KMS-11 (cell line): ENCODE measurements at regions not wholly inside any gene's neighbourhood (a gene's known extent, or its start where the extent isn't known, plus 50 kb on each side); places are given as distances from the start of the nearest gene placed in this dataset.
"Not testable (repeated sequence)": the region's sequence is repeated elsewhere in the genome, so short reads cannot be mapped to it uniquely, and the experiment has no call there.

Source experiments
- H2AFZ ChIP-seq: fragments of 200-600 bp; sonication (generic); 2 replicates; pipeline ENCODE4 v1.6.1; 2016; ENCODE audit warnings: antibody characterized with exemption, mixed run types, low read depth
- H3K27ac ChIP-seq: fragments of 200-600 bp; sonication (generic); 2 replicates; pipeline ENCODE4 v1.6.1; 2016; ENCODE audit warnings: mild to moderate bottlenecking, mixed run types
- H3K27me3 ChIP-seq: fragments of 200-600 bp; sonication (generic); 2 replicates; pipeline ENCODE4 v1.6.1; 2017; ENCODE audit warnings: mild to moderate bottlenecking, low read depth, mixed run types, moderate library complexity; ENCODE audit not compliant: insufficient read depth
- H3K36me3 ChIP-seq: fragments of 200-600 bp; sonication (generic); 2 replicates; pipeline ENCODE4 v1.6.1; 2017; ENCODE audit warnings: mild to moderate bottlenecking, mixed run types; ENCODE audit not compliant: insufficient read depth
- H3K4me1 ChIP-seq: fragments of 200-600 bp; sonication (generic); 2 replicates; pipeline ENCODE4 v1.6.1; 2016; ENCODE audit warnings: mild to moderate bottlenecking, low read depth, mixed run types; ENCODE audit not compliant: poor library complexity, severe bottlenecking
- H3K4me2 ChIP-seq: fragments of 200-600 bp; sonication (generic); 2 replicates; pipeline ENCODE4 v1.7.0; 2016; ENCODE audit warnings: mild to moderate bottlenecking, mixed run types
- H3K4me3 ChIP-seq: fragments of 200-600 bp; sonication (generic); IDR thresholded peaks from 2 replicates; pipeline ENCODE4 v1.6.1; 2017; ENCODE audit warnings: low read depth, low read length, mixed read lengths; ENCODE audit not compliant: insufficient read depth
- H3K79me2 ChIP-seq: fragments of 200-600 bp; sonication (generic); 2 replicates; pipeline ENCODE4 v1.6.1; 2016; ENCODE audit warnings: low read depth, mixed run types; ENCODE audit not compliant: insufficient read depth
- H3K9ac ChIP-seq: fragments of 200-600 bp; sonication (generic); 2 replicates; pipeline ENCODE4 v1.6.1; 2016; ENCODE audit warnings: mild to moderate bottlenecking, mixed run types
- H4K20me1 ChIP-seq: fragments of 200-600 bp; sonication (generic); 2 replicates; pipeline ENCODE4 v1.6.1; 2016; ENCODE audit warnings: mild to moderate bottlenecking, mixed run types; ENCODE audit not compliant: insufficient read depth
- CTCF ChIP-seq: fragments of 200-600 bp; sonication (generic); conservative IDR thresholded peaks from 2 replicates; pipeline ENCODE4 v1.6.1; 2017; ENCODE audit warnings: low read depth, mild to moderate bottlenecking, antibody characterized with exemption, low read length, moderate library complexity, mixed read lengths

DNA sequence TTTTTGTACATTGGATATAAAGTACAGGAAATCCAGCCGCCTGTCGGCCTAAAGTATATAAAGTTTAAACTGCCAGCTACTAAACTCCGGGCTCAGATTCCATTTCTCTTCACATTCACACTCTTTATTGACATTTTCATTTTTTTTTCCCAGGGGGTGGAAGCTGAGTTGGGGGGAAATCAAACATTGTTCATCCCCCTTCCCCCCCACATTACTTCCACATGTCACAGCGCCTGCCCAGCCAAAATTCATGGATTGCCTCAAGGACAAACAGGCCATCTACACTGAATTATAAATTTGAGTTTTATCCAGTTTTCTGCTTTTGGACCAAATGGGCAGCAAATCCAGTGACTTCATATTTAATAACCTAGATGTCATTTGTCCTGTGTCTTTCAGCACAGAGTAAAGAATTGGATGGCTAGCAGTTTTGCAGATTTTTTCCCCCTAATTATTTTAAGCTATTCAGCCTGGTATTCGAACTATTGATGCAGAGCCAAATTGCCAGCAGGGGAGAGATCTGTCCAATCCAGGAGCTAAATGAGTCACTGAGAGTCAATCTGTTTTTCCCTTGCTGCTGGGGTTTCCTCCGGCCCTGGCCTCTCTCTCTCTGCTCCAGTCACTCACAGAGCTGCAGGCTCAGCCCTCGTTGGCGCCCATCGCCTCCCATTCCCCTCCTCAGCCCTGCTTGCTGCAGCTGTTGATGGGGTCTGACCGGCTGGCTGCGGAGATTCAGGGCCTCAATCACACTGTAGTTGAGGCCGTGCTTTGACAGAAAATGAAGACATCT lies 98.0 kb downstream of the LMO4 start:
- H4K20me1 ChIP-seq = no peaks in the 10 kb centered on the region
- no peak for TF ChIP-seq CTCF
- H3K27ac ChIP-seq = no peak overlapping the region
- no peaks in the 10 kb centered on the region for H3K4me1 ChIP-seq
- H3K36me3 ChIP-seq = no peaks in the 10 kb centered on the region
- H3K9ac ChIP-seq = no peak overlapping the region
- H3K4me2 ChIP-seq = no peak overlapping the region
- no peaks in the 10 kb centered on the region for H3K79me2 ChIP-seq
- H3K4me3 ChIP-seq = no peak overlapping the region
- H2AFZ ChIP-seq = no peak overlapping the region
- H3K27me3 ChIP-seq = no peaks in the 10 kb centered on the region

GRCh38 chr1:87428367-87428766 lies 99.7 kb downstream of the LMO4 start:
- Histone ChIP-seq H3K36me3 (no peaks in the 10 kb centered on the region), H3K27ac (no peak overlapping the region), H3K4me3 (no peak overlapping the region), H2AFZ (no peak overlapping the region), H3K4me2 (no peak overlapping the region), H3K4me1 (no peaks in the 10 kb centered on the region), H4K20me1 (no peaks in the 10 kb centered on the region), H3K27me3 (no peaks in the 10 kb centered on the region), H3K9ac (no peak overlapping the region), H3K79me2 (no peaks in the 10 kb centered on the region)
- no peak for TF ChIP-seq CTCF

DNA sequence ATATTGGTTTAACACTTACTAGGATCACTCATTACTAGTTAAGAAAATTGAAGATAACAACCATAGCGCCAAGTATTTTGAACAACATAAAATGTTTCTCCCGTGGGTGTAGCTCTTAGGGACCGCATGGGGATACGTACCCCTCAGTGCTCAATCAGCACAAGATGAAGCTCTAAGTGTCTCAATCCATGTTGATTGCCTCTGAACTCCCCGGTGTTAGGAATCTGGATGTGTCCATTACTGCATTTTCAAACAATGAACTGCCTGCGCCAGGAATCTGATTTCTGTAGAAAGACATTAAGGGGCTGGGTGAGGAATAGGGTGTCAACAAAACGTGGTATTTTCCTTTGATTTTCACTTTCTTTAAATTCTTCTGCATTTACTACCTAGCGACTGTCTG lies 100.2 kb downstream of the LMO4 start:
- no peak for TF ChIP-seq CTCF
- Histone ChIP-seq H3K4me1 (no peaks in the 10 kb centered on the region), H3K36me3 (no peaks in the 10 kb centered on the region), H3K4me3 (no peak overlapping the region), H2AFZ (no peak overlapping the region), H3K9ac (no peak overlapping the region), H4K20me1 (no peaks in the 10 kb centered on the region), H3K4me2 (no peak overlapping the region), H3K27ac (no peak overlapping the region), H3K79me2 (no peaks in the 10 kb centered on the region), H3K27me3 (no peaks in the 10 kb centered on the region)

DNA sequence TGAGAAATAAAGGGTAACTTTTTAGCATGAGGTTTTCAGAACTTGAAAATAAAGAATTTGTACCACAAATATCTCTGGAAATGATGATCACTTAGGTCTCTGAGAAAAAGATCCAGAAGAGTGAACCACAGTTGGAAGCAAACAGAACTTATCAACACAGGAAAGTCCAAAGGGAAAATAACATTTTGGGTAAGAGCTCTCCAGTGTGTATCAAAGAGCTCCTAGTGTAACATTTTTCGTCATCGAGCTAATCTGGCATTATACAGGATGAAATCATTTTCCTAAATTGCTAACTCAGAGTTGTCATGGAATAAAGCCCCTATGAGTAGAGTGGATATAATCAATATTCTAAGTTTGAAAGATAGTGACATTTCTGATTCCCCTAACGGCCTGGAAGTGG lies 104.0 kb downstream of the LMO4 start:
- Histone ChIP-seq H3K4me2 (no peak overlapping the region), H3K9ac (no peak overlapping the region), H3K36me3 (no peaks in the 10 kb centered on the region), H3K79me2 (no peaks in the 10 kb centered on the region), H3K4me1 (no peaks in the 10 kb centered on the region), H3K4me3 (no peak overlapping the region), H4K20me1 (no peaks in the 10 kb centered on the region), H3K27me3 (no peaks in the 10 kb centered on the region), H3K27ac (no peak overlapping the region), H2AFZ (no peak overlapping the region)
- no peak for TF ChIP-seq CTCF

- not testable (repeated sequence) for H3K4me2 ChIP-seq, H3K79me2 ChIP-seq, H3K9ac ChIP-seq, H3K36me3 ChIP-seq, H3K4me3 ChIP-seq, H3K4me1 ChIP-seq, H2AFZ ChIP-seq, H3K27me3 ChIP-seq, H4K20me1 ChIP-seq, H3K27ac ChIP-seq
Measured at GRCh38 chr1:87433101-87433500, 104.4 kb downstream of the LMO4 start.
